Brain microvascular endothelial cell (primary cell): ENCODE measurements at regions not wholly inside any gene's neighbourhood (a gene's known extent, or its start where the extent isn't known, plus 50 kb on each side); places are given as distances from the start of the nearest gene placed in this dataset.

Source experiments
- DNase-seq: peaks from one replicate; pipeline ENCODE4 v3.0.0-alpha.2; 2020
- H3K27ac ChIP-seq: fragments of 250-450 bp; sonication (Bioruptor Pico); 2 replicates; pipeline ENCODE4 v1.5.1; 2020; ENCODE audit warnings: mild to moderate bottlenecking, moderate library complexity
- H3K27me3 ChIP-seq: fragments of 250-450 bp; sonication (Bioruptor Pico); replicated peaks from 2 replicates; pipeline ENCODE4 v1.5.1; 2020; ENCODE audit warnings: mild to moderate bottlenecking
- H3K36me3 ChIP-seq: fragments of 250-450 bp; sonication (Bioruptor Pico); replicated peaks from 2 replicates; pipeline ENCODE4 v1.5.1; 2020; ENCODE audit warnings: mild to moderate bottlenecking
- H3K4me3 ChIP-seq: 2 replicates; pipeline ENCODE4 v1.5.1; 2011; ENCODE audit warnings: low read depth, mild to moderate bottlenecking, control low read depth, low read length, moderate library complexity
- in situ Hi-C: cut with HindIII; loops from 2 replicates; pipeline ENCODE4 v1.10.0; 2017; ENCODE audit warnings: low sequenced_read_pairs, low pct_ligation_motif_present
- TF ChIP-seq, protein P1 (sequence below): IDR thresholded peaks from 2 replicates; pipeline ENCODE4 v1.5.1; 2011; ENCODE audit warnings: low read depth, mild to moderate bottlenecking, moderate library complexity, low read length, control low read depth, inconsistent platforms; ENCODE audit errors: missing control alignments

DNA sequence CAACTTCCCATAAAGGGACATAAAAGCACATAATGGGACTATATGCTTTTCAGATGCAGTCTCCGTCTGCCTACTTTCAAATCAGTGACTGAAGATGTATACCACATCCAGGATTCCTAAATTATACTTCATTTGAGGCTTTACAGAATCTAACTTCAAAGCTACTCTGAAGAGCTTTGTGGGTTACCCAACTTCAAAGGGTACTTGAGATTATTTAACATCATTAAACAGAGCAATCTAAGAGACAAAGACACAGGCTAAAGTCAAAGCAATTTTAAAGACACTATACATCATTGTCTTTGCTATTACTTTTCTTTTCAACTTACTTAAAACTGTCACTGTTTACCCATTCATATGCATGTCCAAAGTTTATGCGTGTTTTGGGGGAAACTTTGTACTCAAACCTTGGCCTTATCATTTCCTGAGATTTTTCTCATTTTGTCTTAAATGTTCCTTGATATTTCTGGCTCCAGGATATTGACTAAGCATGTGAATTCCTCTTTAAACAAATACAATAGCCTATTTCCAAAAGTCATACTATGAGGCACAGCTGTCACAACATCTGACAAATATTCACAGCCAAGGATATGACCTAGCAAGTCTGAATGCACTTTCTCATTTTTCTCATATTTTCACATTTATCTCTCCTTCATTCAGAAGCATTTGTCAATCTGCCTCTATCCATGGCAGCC, 1985.1 kb upstream of the PIK3C3 start:
- DNase-seq, result peak; percentile 41
- in situ Hi-C loops, result no loop called here
- H3K27ac ChIP-seq, result peak overlapping the region; percentile 42
- no peak overlapping the region for H3K4me3 ChIP-seq
- H3K27me3 ChIP-seq, result no peaks in the 10 kb centered on the region
- H3K36me3 ChIP-seq, result no peaks in the 10 kb centered on the region
- TF ChIP-seq, protein P1, sequence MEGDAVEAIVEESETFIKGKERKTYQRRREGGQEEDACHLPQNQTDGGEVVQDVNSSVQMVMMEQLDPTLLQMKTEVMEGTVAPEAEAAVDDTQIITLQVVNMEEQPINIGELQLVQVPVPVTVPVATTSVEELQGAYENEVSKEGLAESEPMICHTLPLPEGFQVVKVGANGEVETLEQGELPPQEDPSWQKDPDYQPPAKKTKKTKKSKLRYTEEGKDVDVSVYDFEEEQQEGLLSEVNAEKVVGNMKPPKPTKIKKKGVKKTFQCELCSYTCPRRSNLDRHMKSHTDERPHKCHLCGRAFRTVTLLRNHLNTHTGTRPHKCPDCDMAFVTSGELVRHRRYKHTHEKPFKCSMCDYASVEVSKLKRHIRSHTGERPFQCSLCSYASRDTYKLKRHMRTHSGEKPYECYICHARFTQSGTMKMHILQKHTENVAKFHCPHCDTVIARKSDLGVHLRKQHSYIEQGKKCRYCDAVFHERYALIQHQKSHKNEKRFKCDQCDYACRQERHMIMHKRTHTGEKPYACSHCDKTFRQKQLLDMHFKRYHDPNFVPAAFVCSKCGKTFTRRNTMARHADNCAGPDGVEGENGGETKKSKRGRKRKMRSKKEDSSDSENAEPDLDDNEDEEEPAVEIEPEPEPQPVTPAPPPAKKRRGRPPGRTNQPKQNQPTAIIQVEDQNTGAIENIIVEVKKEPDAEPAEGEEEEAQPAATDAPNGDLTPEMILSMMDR, result no peak

DNA sequence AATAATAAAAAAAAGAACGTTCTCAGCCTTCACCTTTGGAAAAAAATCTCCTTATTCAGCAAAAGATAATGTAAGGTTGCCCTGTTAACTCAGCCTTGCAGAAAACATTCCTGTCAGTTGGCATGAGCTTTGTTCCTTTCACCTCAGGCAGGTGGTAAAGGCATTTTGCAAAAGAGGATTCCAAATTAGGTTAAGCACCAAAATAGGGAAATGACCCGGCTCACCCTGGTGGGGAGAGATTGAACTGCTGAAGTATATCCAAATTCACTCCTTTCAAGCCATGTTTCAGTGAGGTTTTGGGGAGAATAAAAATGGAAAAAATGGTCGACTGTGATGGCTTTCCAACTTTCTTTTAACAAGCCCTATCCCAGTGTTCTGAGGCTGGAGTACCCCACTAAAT, 1988.8 kb upstream of the PIK3C3 start:
- Histone ChIP-seq H3K4me3 (no peak overlapping the region), H3K27me3 (no peaks in the 10 kb centered on the region), H3K27ac (no peak overlapping the region), H3K36me3 (no peaks in the 10 kb centered on the region)
- TF ChIP-seq, protein P1, result peak; percentile 57
- in situ Hi-C loops, result no loop called here
- no peak for DNase-seq

DNA sequence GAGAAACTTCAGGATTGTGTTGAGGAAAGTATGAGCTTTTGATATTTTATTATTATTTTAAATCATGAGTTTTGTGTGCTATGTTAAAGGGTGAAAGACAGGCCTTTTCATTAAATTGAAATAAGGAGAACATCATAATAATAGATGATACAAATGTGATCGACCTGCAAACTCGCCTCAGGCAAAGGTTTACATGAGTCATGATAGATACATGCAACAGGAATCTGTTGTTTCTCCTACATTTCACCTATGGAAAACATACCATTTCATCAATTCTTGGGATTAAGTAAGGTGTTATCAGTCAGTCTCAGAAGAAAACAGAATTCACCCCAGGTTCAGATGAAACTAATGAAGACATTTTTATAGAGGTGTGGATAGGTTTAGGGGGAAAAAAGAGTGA, 1992.5 kb upstream of the PIK3C3 start:
- in situ Hi-C loops, result no loop called here
- no peaks in the 10 kb centered on the region for H3K27me3 ChIP-seq
- no peak overlapping the region for H3K27ac ChIP-seq
- no peaks in the 10 kb centered on the region for H3K36me3 ChIP-seq
- no peak overlapping the region for H3K4me3 ChIP-seq
- DNase-seq, result no peak
- TF ChIP-seq, protein P1, result no peak

DNA sequence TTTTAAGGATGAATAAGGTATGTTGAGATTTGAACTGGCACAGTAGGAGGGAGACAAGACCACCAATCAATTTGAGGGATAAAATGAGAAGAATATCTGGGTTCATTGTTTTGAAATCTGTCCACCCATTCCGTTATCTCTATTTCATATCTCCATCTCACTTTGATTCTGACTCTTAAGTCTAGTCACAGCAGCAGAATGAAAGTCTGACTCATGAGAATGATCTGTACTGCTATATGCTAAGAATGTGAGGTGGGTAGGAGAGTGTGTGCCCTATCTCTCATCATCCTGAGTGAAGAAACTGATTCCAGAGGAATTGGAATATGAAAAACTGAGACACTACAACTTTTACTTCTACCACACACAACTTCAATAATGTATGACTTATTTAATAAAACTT, 1994.5 kb upstream of the PIK3C3 start:
- peak; percentile 57 for DNase-seq
- in situ Hi-C loops, result no loop called here
- TF ChIP-seq, protein P1, result no peak
- no peaks in the 10 kb centered on the region for H3K27me3 ChIP-seq
- no peak overlapping the region for H3K4me3 ChIP-seq
- H3K27ac ChIP-seq, result no peak overlapping the region
- H3K36me3 ChIP-seq, result no peaks in the 10 kb centered on the region

DNA sequence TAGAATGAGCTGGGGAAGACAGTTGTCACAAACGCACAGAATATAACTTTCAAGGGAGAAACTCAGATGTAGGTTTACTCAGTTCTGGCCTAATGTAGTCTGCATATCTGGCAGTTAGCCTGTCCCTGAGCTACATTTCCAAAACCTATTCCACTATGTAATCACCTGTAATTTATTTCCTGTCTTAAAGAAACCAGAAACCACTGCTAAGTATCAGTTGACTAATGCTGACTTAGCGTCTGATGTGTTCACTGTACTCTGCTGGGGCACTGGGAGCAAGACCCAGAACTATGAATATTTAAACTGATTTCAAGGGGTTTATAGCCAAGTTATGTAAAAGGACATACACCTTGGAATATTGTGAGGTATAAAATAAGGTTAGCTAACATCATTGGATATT, 1995.2 kb upstream of the PIK3C3 start:
- no peak overlapping the region for H3K27ac ChIP-seq
- in situ Hi-C loops, result no loop called here
- H3K4me3 ChIP-seq, result no peak overlapping the region
- DNase-seq, result no peak
- TF ChIP-seq, protein P1, result no peak
- H3K36me3 ChIP-seq, result no peaks in the 10 kb centered on the region
- H3K27me3 ChIP-seq, result no peaks in the 10 kb centered on the region

DNA sequence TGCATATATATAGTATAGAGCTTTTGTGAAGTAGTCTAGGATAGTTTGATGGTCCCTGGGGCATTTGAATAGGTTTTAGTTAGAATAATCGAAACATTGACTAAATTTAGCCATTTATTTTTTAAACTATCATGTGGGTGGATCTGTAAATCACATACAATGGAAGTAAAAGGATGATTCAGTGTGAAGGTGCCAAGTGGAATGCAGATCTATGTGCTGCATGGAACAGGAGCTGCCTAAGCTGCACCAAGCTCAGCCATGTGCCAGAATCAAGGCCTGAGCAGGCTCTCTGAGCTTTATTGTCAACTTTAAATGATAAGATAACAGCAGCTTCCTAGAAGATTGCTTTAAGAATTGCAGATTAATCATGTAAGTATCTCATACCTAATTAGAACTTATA, 1996.2 kb upstream of the PIK3C3 start:
- no peaks in the 10 kb centered on the region for H3K27me3 ChIP-seq
- no peak overlapping the region for H3K27ac ChIP-seq
- H3K36me3 ChIP-seq, result no peaks in the 10 kb centered on the region
- in situ Hi-C loops, result no loop called here
- TF ChIP-seq, protein P1, result no peak
- no peak for DNase-seq
- H3K4me3 ChIP-seq, result no peak overlapping the region
